ENCODE measurements at regions not wholly inside any gene's neighbourhood (a gene's known extent, or its start where the extent isn't known, plus 50 kb on each side); places are given as distances from the start of the nearest gene placed in this dataset.

GRCh38 chr1:157292302-157292701 is 154.1 kb upstream of the ETV3 start (continued):
- no peak for TF ChIP-seq ETS1 (IDR thresholded peaks at IDR 0.05)
- no peak for TF ChIP-seq CREB1 (CRISPR knock-in tag; IDR thresholded peaks at IDR 0.05; ENCODE audit: low read depth)
- no peak for TF ChIP-seq EZH2 (IDR thresholded peaks at IDR 0.05; ENCODE audit: low read depth, unreplicated experiment)
- no peak for TF ChIP-seq EZH2phosphoT487 (IDR thresholded peaks at IDR 0.05; ENCODE audit: unreplicated experiment)
- TF ChIP-seq REST (IDR thresholded peaks at IDR 0.05; ENCODE audit: unreplicated experiment): no peak

GRCh38 chr1:157291083-157291482 is 152.9 kb upstream of the ETV3 start:
- Histone ChIP-seq H3K4me3 (no peak overlapping the region), H2AFZ (no peak overlapping the region), H3K9me2 (ENCODE audit: insufficient read depth) (peaks cover 8% of the 10 kb centered on the region), H4K20me1 (replicated peaks; ENCODE audit: insufficient read depth) (no peaks in the 10 kb centered on the region), H3K79me2 (replicated peaks; ENCODE audit: insufficient read depth) (no peaks in the 10 kb centered on the region), H3K27ac (ENCODE audit: low read depth) (no peak overlapping the region), H3K4me1 (ENCODE audit: insufficient read depth) (no peaks in the 10 kb centered on the region), H3F3A (replicated peaks; ENCODE audit: low read depth) (no peaks in the 10 kb centered on the region), H3K4me2 (no peak overlapping the region), H3K27me3 (ENCODE audit: insufficient read depth) (no peaks in the 10 kb centered on the region), H3K36me3 (ENCODE audit: insufficient read depth) (no peaks in the 10 kb centered on the region)
- no peak for DNase-seq (ENCODE audit: low spot score)
- H3K4me3 Mint-ChIP-seq: no peak overlapping the region
- H3K27ac Mint-ChIP-seq: no peak overlapping the region
- peaks cover 2% of the 10 kb centered on the region; the same call in 2 of the 3 replicates for H3K9me3 Mint-ChIP-seq
- H3K4me1 Mint-ChIP-seq: no peaks in the 10 kb centered on the region; the same call in 2 of the 3 replicates
- peaks cover 6% of the 10 kb centered on the region for H3K27me3 Mint-ChIP-seq (ENCODE audit: insufficient read depth, low read depth, poor library complexity)
- no peak for ATAC-seq
- no peaks in the 10 kb centered on the region; the same call in 2 of the 3 replicates for H3K36me3 Mint-ChIP-seq (ENCODE audit: low read depth)
- TF ChIP-seq EZH2 (IDR thresholded peaks at IDR 0.05; ENCODE audit: low read depth, unreplicated experiment) (no peak), ZNF331 (CRISPR knock-in tag; IDR thresholded peaks at IDR 0.05; ENCODE audit: low read depth) (no peak), ZNF462 (CRISPR knock-in tag; IDR thresholded peaks at IDR 0.05) (no peak), REST (IDR thresholded peaks at IDR 0.05; ENCODE audit: unreplicated experiment) (no peak), POLR2AphosphoS5 (IDR thresholded peaks at IDR 0.05; ENCODE audit: low read depth) (no peak), ETS1 (IDR thresholded peaks at IDR 0.05) (no peak), EZH2phosphoT487 (IDR thresholded peaks at IDR 0.05; ENCODE audit: unreplicated experiment) (no peak)
